HG03045 (cell line): ENCODE measurements at regions not wholly inside any gene's neighbourhood (a gene's known extent, or its start where the extent isn't known, plus 50 kb on each side); places are given as distances from the start of the nearest gene placed in this dataset.

ENCODE experiments used
- ATAC-seq: cut with Tn5 transposase; IDR thresholded peaks from one replicate; pipeline ENCODE4 v1.9.1; 2021; ENCODE audit warnings: mild to moderate bottlenecking, moderate library complexity; ENCODE audit not compliant: unreplicated experiment

- no peak for ATAC-seq
These were observed 155.8 kb upstream of the UBL3 start for GRCh38 chr13:30006246-30006645.

GRCh38 chr13:30004204-30004603 lies 153.8 kb upstream of the UBL3 start:
- ATAC-seq: no peak

GRCh38 chr13:30002577-30002976 lies 152.2 kb upstream of the UBL3 start:
- ATAC-seq: no peak

GRCh38 chr13:30000370-30000765 lies 150.0 kb upstream of the UBL3 start:
- ATAC-seq: no peak

- no peak for ATAC-seq
These were observed 149.3 kb upstream of the UBL3 start for GRCh38 chr13:29999492-30000369.

- ATAC-seq: no peak
These were observed 145.9 kb upstream of the UBL3 start for GRCh38 chr13:29996316-29996715.

- no peak for ATAC-seq
These were observed 144.6 kb upstream of the UBL3 start for GRCh38 chr13:29994911-29995595.

GRCh38 chr13:29993716-29994488 lies 143.5 kb upstream of the UBL3 start:
- ATAC-seq: no peak

- no peak for ATAC-seq
These were observed 142.8 kb upstream of the UBL3 start for GRCh38 chr13:29993196-29993595.

- no peak for ATAC-seq
These were observed 140.9 kb upstream of the UBL3 start for GRCh38 chr13:29991343-29991742.

GRCh38 chr13:29987340-29987739 lies 136.9 kb upstream of the UBL3 start:
- ATAC-seq: no peak

GRCh38 chr13:29980339-29980738 lies 129.9 kb upstream of the UBL3 start:
- no peak for ATAC-seq

GRCh38 chr13:29978211-29978610 lies 127.8 kb upstream of the UBL3 start:
- ATAC-seq: no peak

- no peak for ATAC-seq
These were observed 127.2 kb upstream of the UBL3 start for GRCh38 chr13:29977476-29978120.

GRCh38 chr13:29976535-29976934 lies 126.1 kb upstream of the UBL3 start:
- ATAC-seq: no peak

- no peak for ATAC-seq
These were observed 124.9 kb upstream of the UBL3 start for GRCh38 chr13:29975283-29975682.

GRCh38 chr13:29969286-29969685 lies 118.9 kb upstream of the UBL3 start:
- ATAC-seq: no peak

- ATAC-seq: no peak
These were observed 113.9 kb upstream of the UBL3 start for GRCh38 chr13:29964181-29964845.

- ATAC-seq: no peak
These were observed 112.7 kb upstream of the UBL3 start for GRCh38 chr13:29963089-29963488.

- no peak for ATAC-seq
These were observed 110.7 kb upstream of the UBL3 start for GRCh38 chr13:29961036-29961670.
